A549 (cell line): ENCODE measurements at regions not wholly inside any gene's neighbourhood (a gene's known extent, or its start where the extent isn't known, plus 50 kb on each side); places are given as distances from the start of the nearest gene placed in this dataset.
"Not testable (repeated sequence)": the region's sequence is repeated elsewhere in the genome, so short reads cannot be mapped to it uniquely, and the experiment has no call there.

ENCODE experiments used
- ATAC-seq, 2 experiments: fragments of 200-7000 bp in 1 of 2; fragments of >200 bp in 1 of 2; cut with Nextera tagmentation in 1 of 2; cut with Tn5 transposase in 1 of 2; 3 replicates each; pipeline versions ENCODE4 v1.8.0 to v1.9.1; 2018 to 2020; ENCODE audit warnings: mild to moderate bottlenecking in 1 of 2, moderate library complexity in 1 of 2
- CTCF ChIA-PET: fragments of 300-600 bp; sonication (Branson Sonifier 250); formaldehyde crosslinking; extraction: SDS; loops from one replicate; lab custom pipeline; 2021; ENCODE audit warnings: antibody characterized with exemption, inconsistent platforms; lab: Yijun Ruan, JAX
- POLR2A ChIA-PET: fragments of 350-600 bp; formaldehyde crosslinking; extraction: SDS; loops from one replicate; lab custom pipeline; 2021; ENCODE audit warnings: antibody characterized with exemption, inconsistent platforms; lab: Yijun Ruan, JAX
- DNase-seq, 2 experiments: peaks; one replicate each; pipeline versions ENCODE4 v3.0.0 to v3.0.0-alpha.2; 2011 to 2016; ENCODE audit warnings: low read depth in 1 of 2, low spot score in 1 of 2
- FAIRE-seq: peaks from 2 replicates; lab custom pipeline; 2011; peaks lifted over from hg19 to GRCh38; lab: Jason Lieb, UNC
- H3K27ac ChIP-seq, 2 experiments: fragments of >200 bp; sonication (Bioruptor Twin); formaldehyde crosslinking; 3 replicates each; pipeline ENCODE4 v1.5.1; 2016 to 2017
- H3K4me1 ChIP-seq: fragments of >200 bp; sonication (Bioruptor Twin); formaldehyde crosslinking; 3 replicates; pipeline ENCODE4 v1.6.1; 2016
- H3K4me2 ChIP-seq: fragments of >200 bp; sonication (Bioruptor Twin); formaldehyde crosslinking; 3 replicates; pipeline ENCODE4 v1.6.1; 2016
- H3K4me3 ChIP-seq: fragments of >200 bp; sonication (Bioruptor Twin); formaldehyde crosslinking; 3 replicates; pipeline ENCODE4 v1.5.1; 2016
- H3K9me3 ChIP-seq: fragments of >200 bp; sonication (Bioruptor Twin); formaldehyde crosslinking; 3 replicates; pipeline ENCODE4 v1.6.1; 2016
- BCL3 ChIP-seq: fragments of >200 bp; sonication (Bioruptor Twin); formaldehyde crosslinking; IDR thresholded peaks from 3 replicates; pipeline ENCODE4 v1.6.1; 2016
- BHLHE40 ChIP-seq: IDR thresholded peaks from 2 replicates; pipeline ENCODE4 v1.6.1; 2012; ENCODE audit warnings: low read depth, low read length, inconsistent platforms
- CHD2 ChIP-seq: fragments of 150-350 bp; IDR thresholded peaks from 2 replicates; pipeline ENCODE4 v1.6.1; 2014; ENCODE audit warnings: low read length; ENCODE audit not compliant: partially characterized antibody
- EHF ChIP-seq: fragments of 250-450 bp; sonication (Bioruptor Pico); IDR thresholded peaks from 2 replicates; pipeline ENCODE4 v1.5.0; 2020; ENCODE audit warnings: mild to moderate bottlenecking
- ELK1 ChIP-seq: fragments of 150-350 bp; IDR thresholded peaks from 2 replicates; pipeline ENCODE4 v1.6.1; 2014; ENCODE audit warnings: low read depth, mild to moderate bottlenecking, low read length
- EP300 ChIP-seq, 2 experiments: fragments of >200 bp; sonication (Bioruptor Twin); formaldehyde crosslinking; IDR thresholded peaks; 2 replicates in 1 of 2; 3 replicates in 1 of 2; pipeline ENCODE4 v1.6.1; 2016 to 2017
- GATA3 ChIP-seq: IDR thresholded peaks from 2 replicates; pipeline ENCODE4 v1.6.1; 2012; ENCODE audit warnings: borderline replicate concordance
- HOXA7 ChIP-seq: fragments of 250-450 bp; sonication (Bioruptor Pico); IDR thresholded peaks from 2 replicates; pipeline ENCODE4 v1.5.0; 2020; ENCODE audit warnings: mild to moderate bottlenecking, moderate library complexity
- HOXB13 ChIP-seq: fragments of 250-450 bp; sonication (Bioruptor Pico); IDR thresholded peaks from 2 replicates; pipeline ENCODE4 v1.5.0; 2020; ENCODE audit warnings: low read depth, mild to moderate bottlenecking, moderate library complexity
- JUN ChIP-seq, 2 experiments: fragments of >200 bp; sonication (Bioruptor Twin); formaldehyde crosslinking; IDR thresholded peaks; 2 replicates in 1 of 2; 3 replicates in 1 of 2; pipeline ENCODE4 v1.6.1; 2016 to 2017
- JUNB ChIP-seq: fragments of >200 bp; sonication (Bioruptor Twin); formaldehyde crosslinking; IDR thresholded peaks from 2 replicates; pipeline ENCODE4 v1.6.1; 2016
- KDM1A ChIP-seq: fragments of 200-600 bp; sonication (generic); IDR thresholded peaks from 2 replicates; pipeline ENCODE4 v1.6.1; 2016; ENCODE audit warnings: low read depth, mild to moderate bottlenecking
- KDM5A ChIP-seq: fragments of 200-600 bp; sonication (generic); IDR thresholded peaks from 2 replicates; pipeline ENCODE4 v1.6.1; 2016; ENCODE audit warnings: antibody characterized with exemption, mild to moderate bottlenecking
- MAZ ChIP-seq: fragments of 150-350 bp; IDR thresholded peaks from 2 replicates; pipeline ENCODE4 v1.6.1; 2014; ENCODE audit warnings: antibody characterized with exemption, low read depth, low read length, borderline replicate concordance
- MYC ChIP-seq: IDR thresholded peaks from 2 replicates; pipeline ENCODE4 v1.6.1; 2012; ENCODE audit warnings: mild to moderate bottlenecking, inconsistent platforms, low read length, improper control_type of control experiment, borderline replicate concordance
- NR3C1 ChIP-seq: fragments of >200 bp; sonication (Bioruptor Twin); formaldehyde crosslinking; IDR thresholded peaks from 3 replicates; pipeline ENCODE4 v1.6.1; 2017
- POLR2A ChIP-seq: IDR thresholded peaks from 2 replicates; pipeline ENCODE4 v1.6.1; 2012; ENCODE audit warnings: mild to moderate bottlenecking, low read length
- POLR2AphosphoS2 ChIP-seq: conservative IDR thresholded peaks from 2 replicates; pipeline ENCODE4 v1.6.1; 2012; ENCODE audit warnings: low read length, improper control_type of control experiment, inconsistent platforms
- RCOR1 ChIP-seq: fragments of 150-350 bp; IDR thresholded peaks from 2 replicates; pipeline ENCODE4 v1.6.1; 2014; ENCODE audit warnings: antibody characterized with exemption, low read length, low read depth
- REST ChIP-seq: fragments of 200-600 bp; sonication (generic); IDR thresholded peaks from 2 replicates; pipeline ENCODE4 v1.6.1; 2016; ENCODE audit warnings: antibody characterized with exemption, mild to moderate bottlenecking, moderate library complexity
- RFX5 ChIP-seq: fragments of 450-650 bp; IDR thresholded peaks from 2 replicates; pipeline ENCODE4 v1.7.1; 2014; ENCODE audit warnings: antibody characterized with exemption, mild to moderate bottlenecking, moderate library complexity
- SREBF2 ChIP-seq: fragments of 450-650 bp; IDR thresholded peaks from 2 replicates; pipeline ENCODE4 v1.6.1; 2014; ENCODE audit warnings: mild to moderate bottlenecking, moderate library complexity
- ZC3H11A ChIP-seq: fragments of 450-650 bp; IDR thresholded peaks from 2 replicates; pipeline ENCODE4 v1.6.1; 2014; ENCODE audit warnings: antibody characterized with exemption, mild to moderate bottlenecking
- ZFP36 ChIP-seq: fragments of 450-650 bp; IDR thresholded peaks from 2 replicates; pipeline ENCODE4 v1.6.1; 2014; ENCODE audit warnings: borderline replicate concordance; ENCODE audit not compliant: partially characterized antibody
- ZSCAN20 ChIP-seq: fragments of 250-450 bp; sonication (Bioruptor Pico); IDR thresholded peaks from 2 replicates; pipeline ENCODE4 v1.8.0; 2022; ENCODE audit warnings: mild to moderate bottlenecking, moderate library complexity
- WGBS: methylation state at CpG from one replicate; pipeline ENCODE4 v1.1.6; 2017; ENCODE audit errors: missing lambda C conversion rate; 5-methylcytosine and 5-hydroxymethylcytosine counted together
- TF ChIP-seq, protein P1 (sequence below): fragments of 250-450 bp; sonication (Bioruptor Pico); IDR thresholded peaks from 2 replicates; pipeline ENCODE4 v1.5.0; 2020; ENCODE audit warnings: low read depth, mild to moderate bottlenecking, moderate library complexity
- TF ChIP-seq, protein P2 (sequence below): fragments of >200 bp; sonication (Bioruptor Twin); formaldehyde crosslinking; IDR thresholded peaks from 2 replicates; pipeline ENCODE4 v1.6.1; 2016

- Histone ChIP-seq H3K4me1 (peaks cover 12% of the 10 kb centered on the region; the same call in 1 of the 3 replicates), H3K4me3 (no peak overlapping the region), H3K9me3 (peaks cover 5% of the 10 kb centered on the region; the same call in 1 of the 3 replicates), H3K4me2 (no peak overlapping the region), H3K27ac (no peak overlapping the region)
- no peak for FAIRE-seq
- ChIA-PET POLR2A (no interaction called here), CTCF (no interaction called here)
- no peak for DNase-seq
- 9% methylated on average over 2 of the region's 2 CpGs for WGBS
- ATAC-seq: no peak
- TF ChIP-seq MAZ: no peak
- no peak for TF ChIP-seq POLR2A
- no peak for TF ChIP-seq MYC
- TF ChIP-seq RFX5: no peak
- TF ChIP-seq EP300 (IDR thresholded peaks at IDR 0.05): no peak
- no peak for TF ChIP-seq CHD2
- TF ChIP-seq BHLHE40: no peak
- no peak for TF ChIP-seq BCL3
- no peak for TF ChIP-seq NR3C1
- no peak for TF ChIP-seq EHF (CRISPR knock-in tag)
- no peak for TF ChIP-seq POLR2AphosphoS2
- TF ChIP-seq SREBF2: no peak
- TF ChIP-seq KDM1A: no peak
- TF ChIP-seq KDM5A: no peak
- no peak for TF ChIP-seq RCOR1
- no peak for TF ChIP-seq ELK1
- TF ChIP-seq HOXB13 (CRISPR knock-in tag): no peak
Measured at GRCh38 chr12:42728287-42728686, 138.7 kb upstream of the PRICKLE1 start.

GRCh38 chr12:42725809-42726208 lies 136.3 kb upstream of the PRICKLE1 start:
- ChIA-PET POLR2A (no interaction called here), CTCF (no interaction called here)
- no peak for FAIRE-seq
- H3K4me2 ChIP-seq: peak overlapping the region; percentile 41; the same call in 2 of the 3 replicates
- no peak overlapping the region for H3K4me3 ChIP-seq
- H3K9me3 ChIP-seq: peaks cover 5% of the 10 kb centered on the region; the same call in 1 of the 3 replicates
- H3K27ac ChIP-seq: no peak overlapping the region
- no peak for ATAC-seq
- no peak for DNase-seq
- no peak for TF ChIP-seq JUNB
- WGBS: 18% methylated on average over 3 of the region's 3 CpGs
- peaks cover 12% of the 10 kb centered on the region; the same call in 1 of the 3 replicates for H3K4me1 ChIP-seq

DNA sequence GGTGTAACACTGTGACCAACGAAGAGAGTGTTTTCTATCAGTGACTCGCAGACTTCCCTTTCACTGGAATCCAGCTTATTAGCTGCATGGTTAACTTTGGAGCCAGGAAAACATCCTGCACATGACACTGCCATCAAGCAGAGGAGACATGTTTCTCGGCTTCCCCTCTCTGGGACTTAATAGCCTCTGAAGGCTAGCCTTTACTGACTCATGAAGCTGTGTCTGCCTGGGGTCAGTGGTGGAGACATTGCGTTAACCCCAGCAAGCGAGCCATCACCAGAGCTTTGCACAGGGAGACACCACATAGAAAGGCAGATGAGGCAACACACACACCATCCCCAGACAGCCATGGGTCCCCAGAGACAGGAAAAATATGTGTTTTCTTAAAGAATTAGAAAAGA lies 126.9 kb upstream of the PRICKLE1 start:
- ChIA-PET CTCF (interaction anchor here (0.6 kb wide), 1 partner anchor 1879 kb away, joined by 3 read pairs; no protein-coding TSS in a partner anchor), POLR2A (no interaction called here)
- TF ChIP-seq EP300 (IDR thresholded peaks at IDR 0.05) (no peak), HOXA7 (CRISPR knock-in tag) (no peak), ZFP36 (no peak), GATA3 (no peak), ZSCAN20 (CRISPR knock-in tag) (no peak), REST (no peak), JUN (IDR thresholded peaks at IDR 0.05) (no peak), JUNB (no peak), CHD2 (no peak), ZC3H11A (no peak)
- TF ChIP-seq, protein P1, sequence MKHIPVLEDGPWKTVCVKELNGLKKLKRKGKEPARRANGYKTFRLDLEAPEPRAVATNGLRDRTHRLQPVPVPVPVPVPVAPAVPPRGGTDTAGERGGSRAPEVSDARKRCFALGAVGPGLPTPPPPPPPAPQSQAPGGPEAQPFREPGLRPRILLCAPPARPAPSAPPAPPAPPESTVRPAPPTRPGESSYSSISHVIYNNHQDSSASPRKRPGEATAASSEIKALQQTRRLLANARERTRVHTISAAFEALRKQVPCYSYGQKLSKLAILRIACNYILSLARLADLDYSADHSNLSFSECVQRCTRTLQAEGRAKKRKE (CRISPR knock-in tag): no peak
- TF ChIP-seq, protein P2, sequence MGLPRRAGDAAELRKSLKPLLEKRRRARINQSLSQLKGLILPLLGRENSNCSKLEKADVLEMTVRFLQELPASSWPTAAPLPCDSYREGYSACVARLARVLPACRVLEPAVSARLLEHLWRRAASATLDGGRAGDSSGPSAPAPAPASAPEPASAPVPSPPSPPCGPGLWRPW: no peak
- 14% methylated on average over 5 of the region's 5 CpGs for WGBS
- H3K4me2 ChIP-seq: 0 out of 3 replicates have a peak overlapping the region, but pooled peaks have one; percentile 3
- H3K4me3 ChIP-seq: no peak overlapping the region
- ATAC-seq (peak in 1 of 2 experiments; percentile 47; a peak in 1 of 6 replicates), FAIRE-seq (no peak), DNase-seq (no peak)
- 0 out of 3 replicates have a peak, but pooled peaks cover 2% of the 10 kb centered on the region for H3K9me3 ChIP-seq
- H3K27ac ChIP-seq: no peak overlapping the region
- H3K4me1 ChIP-seq: no peaks in the 10 kb centered on the region

DNA sequence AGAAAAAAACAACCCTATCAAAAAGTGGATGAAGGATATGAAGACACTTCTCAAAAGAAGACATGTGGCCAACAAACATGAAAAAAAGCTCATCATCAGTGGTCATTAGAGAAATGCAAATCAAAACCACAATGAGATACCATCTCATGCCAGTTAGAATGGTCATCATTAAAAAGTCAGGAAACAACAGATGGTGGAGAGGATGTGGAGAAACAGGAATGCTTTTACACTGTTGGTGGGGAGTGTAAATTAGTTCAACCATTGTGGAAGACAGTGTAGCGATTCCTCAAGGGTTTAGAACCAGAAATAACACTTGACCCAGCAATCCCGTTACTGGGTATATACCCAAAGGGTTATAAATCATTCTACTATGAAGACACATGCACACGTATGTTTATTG lies 124.0 kb upstream of the PRICKLE1 start:
- CTCF ChIA-PET, POLR2A ChIA-PET, H3K4me3 ChIP-seq, H3K9me3 ChIP-seq, FAIRE-seq, H3K27ac ChIP-seq, ATAC-seq, DNase-seq, H3K4me2 ChIP-seq, H3K4me1 ChIP-seq: not testable (repeated sequence)
- 14% methylated on average over 3 of the region's 3 CpGs for WGBS
